Ecto neural progenitor cell (in vitro differentiated cells): ENCODE measurements at regions not wholly inside any gene's neighbourhood (a gene's known extent, or its start where the extent isn't known, plus 50 kb on each side); places are given as distances from the start of the nearest gene placed in this dataset.

ENCODE experiments used
- DNase-seq: peaks from one replicate; pipeline ENCODE4 v3.0.0-alpha.2; 2018; ENCODE audit warnings: low spot score

- DNase-seq = no peak
These were observed 221.1 kb upstream of the RGS6 start for GRCh38 chr14:71711125-71711524.

- DNase-seq = no peak
These were observed 220.6 kb upstream of the RGS6 start for GRCh38 chr14:71711619-71712018.

GRCh38 chr14:71712478-71712877, 219.8 kb upstream of the RGS6 start:
- DNase-seq = no peak

GRCh38 chr14:71713016-71713415, 219.2 kb upstream of the RGS6 start:
- no peak for DNase-seq

GRCh38 chr14:71713451-71713850, 218.8 kb upstream of the RGS6 start:
- DNase-seq = no peak

DNA sequence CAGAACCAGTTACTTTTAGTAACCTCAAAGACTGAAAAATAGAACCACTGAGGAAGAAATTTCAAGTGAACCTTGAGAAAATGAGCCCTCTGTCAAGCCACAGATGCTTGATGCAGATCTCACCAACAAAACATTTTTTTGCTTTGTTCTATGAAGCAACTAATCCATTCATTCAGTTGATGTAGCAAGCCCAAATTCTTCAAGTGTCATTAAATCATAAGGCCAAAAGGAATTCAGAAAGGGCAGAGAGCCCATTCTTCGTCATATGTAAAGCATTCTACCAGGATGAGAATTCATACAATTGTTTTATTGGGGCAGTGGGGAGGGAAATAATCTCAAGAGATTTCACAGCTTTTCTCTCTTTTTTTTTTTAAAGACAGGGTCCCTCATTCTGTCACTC, 218.0 kb upstream of the RGS6 start:
- DNase-seq = no peak

GRCh38 chr14:71716041-71716772, 216.0 kb upstream of the RGS6 start:
- DNase-seq = no peak

DNA sequence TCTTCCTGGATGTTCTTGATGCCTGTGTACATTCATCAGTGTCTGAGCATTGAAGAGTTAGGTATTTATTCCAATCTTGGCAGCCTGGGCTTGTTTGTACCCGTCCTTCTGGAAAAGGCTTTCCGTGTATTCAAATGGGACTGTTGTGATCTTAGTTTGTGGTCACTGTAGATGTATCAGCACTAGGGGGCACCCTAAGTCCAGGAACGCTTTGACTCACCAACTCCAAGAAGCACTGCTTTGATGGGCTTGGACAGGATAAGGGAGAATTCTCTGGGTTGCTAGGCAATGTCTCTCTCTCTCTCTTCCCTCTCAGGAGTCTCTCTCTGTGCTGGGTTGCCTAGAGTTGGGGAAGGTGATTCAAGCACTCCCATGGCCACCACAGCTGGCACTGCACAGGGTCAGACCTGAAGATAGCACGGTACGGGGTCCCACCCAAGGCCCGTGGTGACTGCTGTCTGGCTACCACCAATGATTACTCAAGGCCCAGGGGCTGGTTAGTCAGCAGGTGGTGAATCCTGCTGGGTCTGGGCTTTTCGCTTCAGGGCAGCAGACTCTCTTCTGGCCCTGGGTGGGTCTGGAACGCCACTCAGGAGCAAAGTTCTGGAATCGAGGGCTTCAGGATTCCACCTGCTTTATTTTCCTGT, 211.1 kb upstream of the RGS6 start:
- peak; percentile 63 for DNase-seq

DNA sequence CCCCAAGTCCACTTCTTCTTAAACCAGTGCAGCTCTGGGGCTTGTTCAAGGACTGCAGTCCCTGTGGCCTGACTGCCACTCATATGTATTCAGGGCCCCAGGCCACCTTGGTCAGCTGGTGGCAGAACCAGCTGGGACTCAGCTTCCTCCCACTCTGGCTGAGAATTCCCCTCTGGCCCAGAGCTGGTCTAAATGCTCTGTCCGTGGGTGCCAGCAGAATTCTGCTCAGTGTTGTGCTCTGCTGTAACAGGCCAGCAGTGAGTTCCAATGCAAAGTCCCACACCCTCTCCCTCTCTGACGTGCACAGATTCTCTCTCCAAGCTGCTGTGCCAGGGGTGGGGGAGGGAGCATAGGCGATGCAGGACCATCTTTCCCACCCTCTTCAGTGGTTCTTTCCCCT, 210.4 kb upstream of the RGS6 start:
- DNase-seq = no peak

DNA sequence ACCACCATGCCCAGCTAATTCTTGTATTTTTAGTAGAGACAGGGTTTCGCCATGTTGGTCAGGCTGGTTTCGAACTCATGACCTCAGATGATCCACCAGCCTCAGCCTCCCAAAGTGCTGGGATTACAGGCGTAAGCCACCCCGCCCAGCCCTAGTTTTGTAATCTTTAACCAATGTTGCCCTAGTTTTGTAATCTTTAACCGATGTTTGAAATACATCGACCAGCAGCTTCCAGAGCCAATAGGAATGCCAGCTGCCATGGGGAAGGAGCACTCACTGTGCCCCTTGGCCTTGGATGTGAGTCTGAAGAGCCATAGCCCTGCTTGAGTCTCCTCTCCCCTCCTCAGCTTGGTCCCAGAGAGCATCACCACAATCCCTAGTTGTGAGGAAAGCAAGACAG, 209.3 kb upstream of the RGS6 start:
- no peak for DNase-seq

GRCh38 chr14:71725922-71726579, 206.2 kb upstream of the RGS6 start:
- no peak for DNase-seq

GRCh38 chr14:71726580-71727021, 205.6 kb upstream of the RGS6 start:
- no peak for DNase-seq

DNA sequence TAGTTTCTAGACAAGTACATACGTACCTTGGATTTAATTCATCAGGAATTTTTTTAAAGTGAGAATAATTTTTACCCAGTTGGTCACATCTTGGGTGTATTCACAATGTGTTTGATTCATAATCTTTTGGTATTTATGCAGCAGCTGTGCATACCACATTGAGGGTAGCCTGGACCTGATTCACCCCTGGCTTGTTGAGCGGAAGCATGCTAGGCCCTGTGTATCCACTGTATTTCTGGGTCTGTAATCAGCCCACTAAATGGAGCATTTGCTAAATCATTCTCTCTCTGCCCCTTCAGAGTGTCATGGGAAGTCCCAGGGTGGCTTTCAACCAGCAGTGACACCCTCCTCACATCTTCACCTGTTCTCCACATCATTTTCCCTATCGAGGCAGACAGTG, 203.8 kb upstream of the RGS6 start:
- no peak for DNase-seq

DNA sequence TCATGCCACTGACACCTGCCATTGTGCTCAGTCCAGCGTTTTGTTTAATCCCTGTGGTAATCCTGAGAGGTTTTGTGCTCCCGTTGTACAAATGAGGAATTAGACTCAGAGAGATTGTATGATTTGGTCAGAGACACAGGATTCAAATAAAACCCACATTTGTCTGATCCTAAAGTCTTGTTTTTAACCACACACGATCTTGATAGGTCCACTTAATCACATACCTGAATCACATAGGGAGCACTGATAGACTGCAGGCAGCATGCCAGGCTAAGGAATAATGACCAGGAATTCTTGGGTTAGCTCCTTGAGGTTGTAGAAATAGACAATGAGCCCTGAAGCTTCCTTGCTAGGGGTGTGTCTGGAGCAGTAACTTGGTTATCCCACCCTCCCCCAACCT, 202.6 kb upstream of the RGS6 start:
- DNase-seq = no peak

DNA sequence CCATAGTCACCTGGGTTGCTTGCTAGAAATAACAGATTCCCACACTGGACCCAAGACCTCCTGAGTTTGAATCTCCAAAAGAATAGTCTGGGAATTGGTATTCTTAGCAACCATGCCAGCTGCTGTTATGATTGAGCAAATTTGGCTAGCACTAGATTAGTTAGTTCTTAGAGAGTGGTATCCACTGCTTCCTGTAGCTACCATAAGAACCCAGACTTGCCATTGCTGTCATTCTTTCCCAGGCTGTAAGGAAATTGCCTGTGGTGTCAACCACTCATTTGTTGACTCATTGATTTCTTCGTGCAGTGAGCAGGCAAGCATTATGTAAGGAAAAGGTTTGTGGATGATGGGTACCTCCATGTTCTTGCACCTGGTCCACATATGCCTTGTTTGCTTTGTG, 201.8 kb upstream of the RGS6 start:
- no peak for DNase-seq

DNA sequence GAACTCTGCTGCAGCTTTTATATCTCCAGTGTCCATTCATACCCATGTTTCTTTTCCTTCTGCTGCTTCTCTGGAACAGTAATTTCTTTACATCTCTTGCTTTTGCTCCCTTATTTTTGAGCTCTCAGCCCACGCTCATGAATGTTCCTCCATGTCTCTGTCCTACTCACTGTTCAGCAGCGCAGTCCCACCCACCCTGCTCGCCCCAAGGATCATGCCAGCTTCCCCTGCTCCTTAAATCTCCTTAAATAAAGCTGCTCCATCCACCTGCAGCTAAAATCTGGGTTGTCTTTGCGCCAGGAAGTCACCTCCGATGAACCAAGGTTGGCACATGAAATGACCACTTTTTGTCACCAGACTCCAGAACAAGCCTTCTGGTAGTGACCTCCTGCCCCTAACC, 201.1 kb upstream of the RGS6 start:
- no peak for DNase-seq

GRCh38 chr14:71733210-71733883, 198.9 kb upstream of the RGS6 start:
- DNase-seq = no peak

DNA sequence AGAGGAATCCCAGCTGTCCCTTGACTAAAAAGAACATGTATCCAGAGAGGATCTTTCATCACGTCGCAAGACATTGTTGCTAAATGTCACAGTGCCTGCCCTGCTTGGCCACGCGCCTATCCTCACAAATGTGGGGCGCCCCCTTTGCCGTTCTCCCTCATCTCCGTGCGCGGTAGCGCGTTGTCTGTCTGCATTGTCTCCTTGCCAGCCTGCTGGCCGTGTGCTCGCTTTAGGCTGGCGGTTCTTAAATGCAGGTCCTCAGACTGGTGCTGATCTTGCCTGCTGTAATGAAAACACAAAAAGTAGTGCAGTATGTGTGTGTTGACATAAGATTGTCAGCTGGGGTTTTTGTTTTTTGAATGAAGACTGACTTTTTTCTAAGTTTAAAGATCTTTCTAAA, 198.2 kb upstream of the RGS6 start:
- DNase-seq = no peak

- DNase-seq = no peak
These were observed 197.3 kb upstream of the RGS6 start for GRCh38 chr14:71734885-71735284.

DNA sequence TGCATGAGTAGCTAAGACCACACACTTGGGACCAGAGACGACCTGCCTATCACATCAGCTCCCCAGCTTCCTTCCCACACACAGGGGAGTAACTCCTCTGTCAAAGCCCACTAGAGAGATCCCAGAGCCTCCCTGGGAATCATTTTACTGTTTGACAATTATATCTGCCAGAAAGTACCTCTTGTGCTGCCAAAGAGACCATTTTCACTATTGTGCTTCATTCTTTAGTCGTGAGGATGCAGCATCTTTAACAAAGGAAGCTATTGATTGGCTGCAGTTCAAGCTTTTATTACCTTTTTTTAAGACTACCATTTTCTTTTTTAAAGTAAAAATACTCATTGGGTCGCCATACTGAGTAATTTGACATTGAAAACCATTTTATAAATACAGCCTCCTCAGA, 194.5 kb upstream of the RGS6 start:
- no peak for DNase-seq

DNA sequence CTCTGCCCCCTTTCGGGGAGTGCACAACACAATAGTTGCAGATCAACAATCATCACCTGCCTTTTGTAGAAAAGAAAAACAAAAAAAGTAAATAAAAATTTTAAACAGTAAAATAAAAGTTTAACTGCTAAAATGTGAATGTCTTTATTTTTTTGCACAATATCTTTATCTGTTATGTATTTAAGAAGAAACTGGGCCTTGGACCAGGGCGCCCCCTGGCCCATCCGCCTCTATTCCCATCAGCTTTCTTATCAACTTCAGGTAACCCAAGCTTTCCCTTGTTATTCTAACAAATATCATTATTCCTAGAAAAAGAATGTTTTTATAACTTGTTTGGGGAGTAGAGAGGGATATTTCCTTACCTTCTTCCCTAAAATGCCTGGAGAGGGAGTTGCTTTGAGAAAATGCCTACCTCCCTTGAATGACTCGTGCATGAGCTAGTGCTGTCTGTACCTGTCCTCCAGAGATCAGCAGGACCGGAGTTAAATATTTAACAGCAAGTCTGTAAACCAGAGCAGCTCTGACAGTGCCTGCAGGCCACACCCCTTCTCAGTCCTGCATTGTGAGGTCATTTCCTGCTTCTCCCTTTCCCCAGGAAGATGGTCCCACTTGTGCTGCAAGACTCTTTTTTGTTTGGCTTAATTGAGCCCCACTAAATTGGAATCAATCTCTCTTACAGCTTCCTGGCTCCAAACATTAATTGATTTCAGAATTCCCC, 192.8 kb upstream of the RGS6 start:
- no peak for DNase-seq

GRCh38 chr14:71741241-71741640, 191.0 kb upstream of the RGS6 start:
- no peak for DNase-seq
